ELR (cell line): ENCODE measurements at regions not wholly inside any gene's neighbourhood (a gene's known extent, or its start where the extent isn't known, plus 50 kb on each side); places are given as distances from the start of the nearest gene placed in this dataset.
"Not testable (repeated sequence)": the region's sequence is repeated elsewhere in the genome, so short reads cannot be mapped to it uniquely, and the experiment has no call there.

ENCODE experiments used
- DNase-seq: peaks from one replicate; pipeline ENCODE4 v3.0.0-alpha.2; 2015; ENCODE audit warnings: low read depth

DNA sequence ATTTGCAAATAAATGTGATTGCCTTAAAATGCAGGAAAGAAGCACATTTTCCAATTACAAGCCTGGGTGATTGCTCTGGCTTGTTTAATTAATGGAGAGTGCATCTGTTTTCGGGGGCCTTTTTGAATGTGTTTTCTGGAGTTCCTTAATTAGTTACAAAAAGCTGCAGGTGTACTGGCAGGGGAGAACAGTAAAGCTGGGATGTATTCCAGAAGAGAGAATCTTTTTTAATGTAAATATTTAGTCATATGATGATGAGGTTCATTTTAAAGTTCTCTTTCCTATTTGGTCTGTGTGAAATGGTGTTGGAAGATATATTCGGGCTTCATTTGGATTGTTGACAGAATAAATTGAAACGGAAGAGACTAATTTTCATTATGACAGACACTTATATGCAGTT, 70.9 kb upstream of the N4BP1 start:
- no peak for DNase-seq

DNA sequence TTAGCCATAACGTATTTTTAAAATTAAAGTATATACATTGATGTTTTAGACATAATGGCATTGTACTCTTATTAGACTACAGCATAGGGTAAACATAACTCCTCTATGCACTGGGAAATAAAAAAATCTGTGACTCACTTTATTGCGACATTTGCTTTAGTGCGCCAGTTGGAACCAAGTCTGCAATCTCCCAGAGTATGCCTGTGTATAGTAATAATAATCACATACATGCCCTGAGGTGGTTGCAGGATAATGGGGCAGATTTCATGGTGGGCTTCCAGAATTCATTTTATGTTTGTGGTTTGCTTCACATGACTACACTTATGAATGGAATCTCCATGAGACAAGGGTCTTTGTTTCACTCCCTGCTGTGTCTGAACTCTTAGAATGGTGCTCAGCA, 66.9 kb upstream of the N4BP1 start:
- peak; percentile 37 for DNase-seq

DNA sequence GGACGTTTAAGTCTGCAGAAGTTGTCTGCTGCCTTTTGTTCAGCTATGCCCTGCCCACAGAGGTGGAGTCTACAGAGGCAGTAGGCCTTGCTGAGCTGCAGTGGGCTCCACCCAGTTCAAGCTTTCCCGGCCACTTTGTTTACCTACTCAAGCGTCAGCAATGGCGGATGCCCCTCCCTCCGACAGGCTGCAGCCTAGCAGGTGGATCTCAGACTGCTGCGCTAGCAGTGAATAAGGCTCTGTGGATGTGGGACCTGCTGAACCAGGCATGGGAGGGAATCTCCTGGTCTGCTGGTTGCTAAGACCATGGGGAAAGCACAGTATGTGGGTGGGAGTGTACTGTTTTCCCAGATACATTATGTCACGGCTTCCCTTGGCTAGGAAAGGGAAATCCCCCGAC, 58.2 kb upstream of the N4BP1 start:
- DNase-seq = not testable (repeated sequence)

DNA sequence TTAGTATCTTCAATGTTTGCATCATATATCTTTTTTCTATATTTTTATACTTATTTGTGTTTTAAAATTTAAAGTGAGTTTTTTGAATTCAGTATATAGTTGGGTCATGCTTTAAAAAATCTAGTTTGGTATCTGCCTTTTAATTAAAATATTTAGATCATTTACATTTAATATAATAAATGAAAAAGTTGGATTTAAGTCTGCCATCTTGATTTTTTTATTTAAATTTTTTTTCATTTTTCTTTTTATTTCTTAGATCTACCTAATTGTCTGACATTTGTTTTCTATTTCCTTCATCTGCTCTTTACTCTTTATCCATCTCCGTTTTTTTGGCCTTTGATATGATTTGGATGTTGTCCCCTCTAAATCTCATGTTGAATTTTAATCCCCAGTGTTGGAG, 50.0 kb upstream of the N4BP1 start:
- no peak for DNase-seq
